ENCODE measurements at regions not wholly inside any gene's neighbourhood (a gene's known extent, or its start where the extent isn't known, plus 50 kb on each side); places are given as distances from the start of the nearest gene placed in this dataset.

GRCh38 chr2:33873076-33873605 lies 274.0 kb upstream of the FAM98A start:
- Mint-ChIP-seq H3K4me1 (no peaks in the 10 kb centered on the region), H3K27ac (no peak overlapping the region), H3K4me3 (no peak overlapping the region), H3K27me3 (no peaks in the 10 kb centered on the region), H3K9me3 (peaks cover 10% of the 10 kb centered on the region), H3K36me3 (peaks cover 2% of the 10 kb centered on the region)
- DNase-seq (no peak), ATAC-seq (ENCODE audit: low read depth) (no peak)
- POLR2A ChIA-PET = no interaction called here

GRCh38 chr2:33859811-33860461 lies 260.8 kb upstream of the FAM98A start:
- Mint-ChIP-seq H3K9me3 (peaks cover 4% of the 10 kb centered on the region), H3K4me1 (peaks cover 5% of the 10 kb centered on the region), H3K36me3 (no peaks in the 10 kb centered on the region), H3K27me3 (no peaks in the 10 kb centered on the region), H3K27ac (no peak overlapping the region), H3K4me3 (peak overlapping the region; percentile 59)
- DNase-seq (no peak), ATAC-seq (ENCODE audit: low read depth) (no peak)
- POLR2A ChIA-PET = no interaction called here

- POLR2A ChIA-PET = no interaction called here
- H3K27ac Mint-ChIP-seq = no peak overlapping the region
- H3K36me3 Mint-ChIP-seq = no peaks in the 10 kb centered on the region
- H3K9me3 Mint-ChIP-seq = peaks cover 6% of the 10 kb centered on the region
- peaks cover 5% of the 10 kb centered on the region for H3K4me1 Mint-ChIP-seq
- no peak for DNase-seq
- ATAC-seq (ENCODE audit: low read depth) = no peak
- no peak overlapping the region for H3K4me3 Mint-ChIP-seq
- no peaks in the 10 kb centered on the region for H3K27me3 Mint-ChIP-seq
These were observed 260.1 kb upstream of the FAM98A start for GRCh38 chr2:33859176-33859575.

- DNase-seq = no peak
- H3K36me3 Mint-ChIP-seq = peaks cover 1% of the 10 kb centered on the region
- H3K27ac Mint-ChIP-seq = no peak overlapping the region
- peaks cover 13% of the 10 kb centered on the region for H3K9me3 Mint-ChIP-seq
- no peak for ATAC-seq (ENCODE audit: low read depth)
- H3K4me1 Mint-ChIP-seq = no peaks in the 10 kb centered on the region
- POLR2A ChIA-PET = no interaction called here
- H3K4me3 Mint-ChIP-seq = no peak overlapping the region
- no peaks in the 10 kb centered on the region for H3K27me3 Mint-ChIP-seq
These were observed 249.4 kb upstream of the FAM98A start for GRCh38 chr2:33848486-33848885.

GRCh38 chr2:33839791-33840190 lies 240.7 kb upstream of the FAM98A start:
- no peak for ATAC-seq (ENCODE audit: low read depth)
- no peak overlapping the region for H3K4me3 Mint-ChIP-seq
- no peaks in the 10 kb centered on the region for H3K9me3 Mint-ChIP-seq

GRCh38 chr2:33836628-33837027 lies 237.5 kb upstream of the FAM98A start:
- no peak overlapping the region for H3K27ac Mint-ChIP-seq
- DNase-seq = no peak
- H3K27me3 Mint-ChIP-seq = no peaks in the 10 kb centered on the region
- H3K4me1 Mint-ChIP-seq = no peaks in the 10 kb centered on the region
- no peaks in the 10 kb centered on the region for H3K36me3 Mint-ChIP-seq
- H3K9me3 Mint-ChIP-seq = peaks cover 2% of the 10 kb centered on the region
- no peak for ATAC-seq (ENCODE audit: low read depth)
- no peak overlapping the region for H3K4me3 Mint-ChIP-seq
- POLR2A ChIA-PET = no interaction called here

More at GRCh38 chr2:33839791-33840190, 240.7 kb upstream of the FAM98A start:
- no peaks in the 10 kb centered on the region for H3K36me3 Mint-ChIP-seq
- POLR2A ChIA-PET = no interaction called here
- H3K4me1 Mint-ChIP-seq = no peaks in the 10 kb centered on the region
- no peaks in the 10 kb centered on the region for H3K27me3 Mint-ChIP-seq
- DNase-seq = no peak
- no peak overlapping the region for H3K27ac Mint-ChIP-seq

GRCh38 chr2:33835911-33836310 lies 236.8 kb upstream of the FAM98A start:
- Mint-ChIP-seq H3K27me3 (no peaks in the 10 kb centered on the region), H3K4me3 (no peak overlapping the region), H3K27ac (no peak overlapping the region), H3K4me1 (no peaks in the 10 kb centered on the region), H3K36me3 (no peaks in the 10 kb centered on the region), H3K9me3 (peaks cover 2% of the 10 kb centered on the region)
- POLR2A ChIA-PET = no interaction called here
- no peak for DNase-seq
- ATAC-seq (ENCODE audit: low read depth) = no peak

GRCh38 chr2:33822964-33823363 lies 223.9 kb upstream of the FAM98A start:
- DNase-seq = no peak
- ATAC-seq (ENCODE audit: low read depth) = no peak
- POLR2A ChIA-PET = no interaction called here
- Mint-ChIP-seq H3K4me1 (no peaks in the 10 kb centered on the region), H3K9me3 (peaks cover 1% of the 10 kb centered on the region), H3K27me3 (no peaks in the 10 kb centered on the region), H3K4me3 (no peak overlapping the region), H3K36me3 (no peaks in the 10 kb centered on the region), H3K27ac (no peak overlapping the region)

GRCh38 chr2:33812707-33813106 lies 213.6 kb upstream of the FAM98A start:
- H3K4me1 Mint-ChIP-seq = no peaks in the 10 kb centered on the region
- H3K4me3 Mint-ChIP-seq = no peak overlapping the region
- POLR2A ChIA-PET = no interaction called here
- H3K27ac Mint-ChIP-seq = no peak overlapping the region
- no peak for ATAC-seq (ENCODE audit: low read depth)
- no peaks in the 10 kb centered on the region for H3K36me3 Mint-ChIP-seq
- DNase-seq = no peak
- H3K27me3 Mint-ChIP-seq = no peaks in the 10 kb centered on the region
- H3K9me3 Mint-ChIP-seq = no peaks in the 10 kb centered on the region

- H3K4me3 Mint-ChIP-seq = no peak overlapping the region
- H3K4me1 Mint-ChIP-seq = no peaks in the 10 kb centered on the region
- H3K36me3 Mint-ChIP-seq = no peaks in the 10 kb centered on the region
- ATAC-seq (ENCODE audit: low read depth) (no peak), DNase-seq (no peak)
- POLR2A ChIA-PET = no interaction called here
- H3K27ac Mint-ChIP-seq = no peak overlapping the region
- H3K27me3 Mint-ChIP-seq = no peaks in the 10 kb centered on the region
- no peaks in the 10 kb centered on the region for H3K9me3 Mint-ChIP-seq
These were observed 211.1 kb upstream of the FAM98A start for GRCh38 chr2:33810046-33810835.

- POLR2A ChIA-PET = no interaction called here
- DNase-seq (no peak), ATAC-seq (ENCODE audit: low read depth) (no peak)
- H3K4me3 Mint-ChIP-seq = no peak overlapping the region
- no peaks in the 10 kb centered on the region for H3K4me1 Mint-ChIP-seq
- H3K27me3 Mint-ChIP-seq = no peaks in the 10 kb centered on the region
- H3K9me3 Mint-ChIP-seq = no peaks in the 10 kb centered on the region
- H3K36me3 Mint-ChIP-seq = no peaks in the 10 kb centered on the region
- no peak overlapping the region for H3K27ac Mint-ChIP-seq
These were observed 206.9 kb upstream of the FAM98A start for GRCh38 chr2:33806041-33806440.

GRCh38 chr2:33804155-33804554 lies 205.1 kb upstream of the FAM98A start:
- Mint-ChIP-seq H3K27ac (no peak overlapping the region), H3K36me3 (no peaks in the 10 kb centered on the region), H3K27me3 (no peaks in the 10 kb centered on the region), H3K4me3 (no peak overlapping the region), H3K4me1 (no peaks in the 10 kb centered on the region), H3K9me3 (no peaks in the 10 kb centered on the region)
- ATAC-seq (ENCODE audit: low read depth) = no peak
- DNase-seq = no peak
- POLR2A ChIA-PET = no interaction called here

- H3K36me3 Mint-ChIP-seq = peaks cover 3% of the 10 kb centered on the region
These were observed 197.4 kb upstream of the FAM98A start for GRCh38 chr2:33796511-33796910.

GRCh38 chr2:33791625-33792024 lies 192.5 kb upstream of the FAM98A start:
- Mint-ChIP-seq H3K27ac (no peak overlapping the region), H3K36me3 (peaks cover 3% of the 10 kb centered on the region), H3K4me3 (no peak overlapping the region), H3K27me3 (no peaks in the 10 kb centered on the region), H3K9me3 (peaks cover 2% of the 10 kb centered on the region), H3K4me1 (no peaks in the 10 kb centered on the region)
- POLR2A ChIA-PET = no interaction called here
- ATAC-seq (ENCODE audit: low read depth) (no peak), DNase-seq (no peak)

More at GRCh38 chr2:33796511-33796910, 197.4 kb upstream of the FAM98A start:
- Mint-ChIP-seq H3K4me3 (no peak overlapping the region), H3K4me1 (no peaks in the 10 kb centered on the region), H3K27me3 (no peaks in the 10 kb centered on the region), H3K27ac (no peak overlapping the region), H3K9me3 (peaks cover 2% of the 10 kb centered on the region)
- no peak for ATAC-seq (ENCODE audit: low read depth)
- POLR2A ChIA-PET = no interaction called here
- DNase-seq = no peak

All from activated naive CD8-positive, alpha-beta T cell treated with anti-CD3 and anti-CD28 coated beads, Interleukin-2, amount 10 ng/mL, durations not matched to agents 7 days and 5 days (primary cell).